ENCODE measurements at regions not wholly inside any gene's neighbourhood (a gene's known extent, or its start where the extent isn't known, plus 50 kb on each side); places are given as distances from the start of the nearest gene placed in this dataset.

DNA sequence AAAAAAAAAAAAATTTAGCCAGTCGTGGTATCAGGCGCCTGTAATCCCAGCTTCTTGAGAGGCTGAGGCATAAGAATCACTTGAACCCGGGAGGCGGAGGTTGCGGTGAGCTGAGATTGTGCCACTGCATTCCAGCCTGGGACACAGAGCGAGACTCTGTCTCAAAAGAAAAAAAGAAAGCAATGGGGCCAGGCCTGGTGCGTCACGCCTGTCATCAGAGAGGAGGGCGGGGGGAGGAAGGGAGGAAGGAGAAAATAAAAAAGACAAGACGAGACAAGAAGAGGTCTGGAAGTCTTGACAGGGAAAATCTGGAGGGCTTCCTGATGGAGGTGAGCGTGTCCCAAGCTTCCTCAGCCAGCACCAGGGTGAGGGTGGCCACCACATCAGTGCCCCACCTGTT is 54.9 kb upstream of the PTPRS start:
- no TSS peak for BruUV-seq (replicated peaks)
- CTCF ChIA-PET = no interaction called here

More for the DNA sequence above, 54.9 kb upstream of the PTPRS start:
- ATAC-seq (ENCODE audit: low read depth) = no peak
- Histone ChIP-seq H2AK9ac (replicated peaks; ENCODE audit: low read depth, low read length, poor library complexity) (no peak overlapping the region), H3K9me3 (ENCODE audit: control insufficient read depth, insufficient read depth, low read length) (peaks cover 2% of the 10 kb centered on the region; the same call in 1 of the 2 replicates), H3K27me3 (ENCODE audit: control insufficient read depth, insufficient read depth, low read length) (peaks cover 63% of the 10 kb centered on the region), H3K36me3 (ENCODE audit: control insufficient read depth, insufficient read depth, low read length) (no peaks in the 10 kb centered on the region), H3K9me1 (ENCODE audit: insufficient read depth, low read length) (no peaks in the 10 kb centered on the region), H3K27ac (ENCODE audit: insufficient read depth, low read length) (no peak overlapping the region), H2BK20ac (ENCODE audit: low read depth, low read length) (no peak overlapping the region), H2BK5ac (ENCODE audit: low read depth, low read length, poor library complexity, severe bottlenecking) (no peak overlapping the region), H3K14ac (replicated peaks; ENCODE audit: low read depth, low read length) (no peak overlapping the region), H2AK5ac (ENCODE audit: low read depth, low read length) (no peak overlapping the region), H3K9ac (ENCODE audit: low read depth, low read length) (no peak overlapping the region), H3K18ac (ENCODE audit: low read depth, low read length) (no peak overlapping the region), H4K91ac (ENCODE audit: insufficient read depth, low read depth, low read length) (no peak overlapping the region), H2AFZ (replicated peaks; ENCODE audit: low read length, poor library complexity) (no peak overlapping the region), H4K8ac (ENCODE audit: low read depth in 2 of 2, low read length in 2 of 2) (no peak overlapping the region), H2BK120ac (ENCODE audit: low read depth, low read length) (no peak overlapping the region), H3K23ac (ENCODE audit: low read depth, low read length) (no peak overlapping the region), H3K4ac (ENCODE audit: low read depth, low read length) (no peak overlapping the region), H3K79me1 (ENCODE audit: low read depth in 1 of 2, low read length in 2 of 2) (no peaks in the 10 kb centered on the region), H3K4me1 (ENCODE audit: control insufficient read depth, insufficient read depth, low read length) (no peaks in the 10 kb centered on the region), H4K20me1 (ENCODE audit: insufficient read depth, low read length) (no peaks in the 10 kb centered on the region), H4K5ac (ENCODE audit: low read depth, low read length) (no peak overlapping the region), H3K56ac (ENCODE audit: extremely low read depth, insufficient read depth, low read length) (no peak overlapping the region), H3K4me2 (ENCODE audit: low read depth, low read length) (no peak overlapping the region), H2BK15ac (ENCODE audit: low read depth, low read length) (no peak overlapping the region), H3K4me3 (ENCODE audit: insufficient read depth, low read depth, low read length) (no peak overlapping the region)
- POLR2A ChIA-PET (ENCODE audit: unreplicated experiment) = no interaction called here
- intact Hi-C loops (cut with micrococcal nuclease) = no loop called here
- no peak for DNase-seq
- dilution Hi-C loops (cut with HindIII; ENCODE audit: low sequenced_read_pairs, unreplicated experiment) = no loop called here
- TF ChIP-seq FOS (IDR thresholded peaks at IDR 0.05; ENCODE audit: low read depth, low read length) = no peak
- no peak for TF ChIP-seq CHD1 (IDR thresholded peaks at IDR 0.05; ENCODE audit: low read depth, low read length)
- no peak for TF ChIP-seq NFE2L2 (IDR thresholded peaks at IDR 0.05; ENCODE audit: low read depth, low read length)
- no peak for TF ChIP-seq SMC3 (IDR thresholded peaks at IDR 0.05; ENCODE audit: low read depth, low read length)
- TF ChIP-seq RAD21 (IDR thresholded peaks at IDR 0.05; ENCODE audit: low read length) = no peak
- TF ChIP-seq CEBPB (IDR thresholded peaks at IDR 0.05; ENCODE audit: low read depth, low read length) = no peak
- TF ChIP-seq, protein P1, sequence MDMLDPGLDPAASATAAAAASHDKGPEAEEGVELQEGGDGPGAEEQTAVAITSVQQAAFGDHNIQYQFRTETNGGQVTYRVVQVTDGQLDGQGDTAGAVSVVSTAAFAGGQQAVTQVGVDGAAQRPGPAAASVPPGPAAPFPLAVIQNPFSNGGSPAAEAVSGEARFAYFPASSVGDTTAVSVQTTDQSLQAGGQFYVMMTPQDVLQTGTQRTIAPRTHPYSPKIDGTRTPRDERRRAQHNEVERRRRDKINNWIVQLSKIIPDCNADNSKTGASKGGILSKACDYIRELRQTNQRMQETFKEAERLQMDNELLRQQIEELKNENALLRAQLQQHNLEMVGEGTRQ (IDR thresholded peaks at IDR 0.05; ENCODE audit: low read depth, low read length) = no peak
- no peak for TF ChIP-seq MAZ (IDR thresholded peaks at IDR 0.05; ENCODE audit: borderline replicate concordance, low read depth, low read length)
- no peak for TF ChIP-seq RFX5 (IDR thresholded peaks at IDR 0.05; ENCODE audit: low read depth, low read length)
- no peak for TF ChIP-seq POLR2A (IDR thresholded peaks at IDR 0.05; ENCODE audit: low read depth, low read length)
- TF ChIP-seq MXI1 (IDR thresholded peaks at IDR 0.05; ENCODE audit: borderline replicate concordance, low read depth, low read length) = no peak
- no peak for TF ChIP-seq MAFK (IDR thresholded peaks at IDR 0.05; ENCODE audit: low read depth, low read length)
- TF ChIP-seq BHLHE40 (IDR thresholded peaks at IDR 0.05; ENCODE audit: low read depth, low read length) = no peak
- TF ChIP-seq ELK1 (IDR thresholded peaks at IDR 0.05; ENCODE audit: borderline replicate concordance, low read depth, low read length) = no peak
- TF ChIP-seq, protein P2, sequence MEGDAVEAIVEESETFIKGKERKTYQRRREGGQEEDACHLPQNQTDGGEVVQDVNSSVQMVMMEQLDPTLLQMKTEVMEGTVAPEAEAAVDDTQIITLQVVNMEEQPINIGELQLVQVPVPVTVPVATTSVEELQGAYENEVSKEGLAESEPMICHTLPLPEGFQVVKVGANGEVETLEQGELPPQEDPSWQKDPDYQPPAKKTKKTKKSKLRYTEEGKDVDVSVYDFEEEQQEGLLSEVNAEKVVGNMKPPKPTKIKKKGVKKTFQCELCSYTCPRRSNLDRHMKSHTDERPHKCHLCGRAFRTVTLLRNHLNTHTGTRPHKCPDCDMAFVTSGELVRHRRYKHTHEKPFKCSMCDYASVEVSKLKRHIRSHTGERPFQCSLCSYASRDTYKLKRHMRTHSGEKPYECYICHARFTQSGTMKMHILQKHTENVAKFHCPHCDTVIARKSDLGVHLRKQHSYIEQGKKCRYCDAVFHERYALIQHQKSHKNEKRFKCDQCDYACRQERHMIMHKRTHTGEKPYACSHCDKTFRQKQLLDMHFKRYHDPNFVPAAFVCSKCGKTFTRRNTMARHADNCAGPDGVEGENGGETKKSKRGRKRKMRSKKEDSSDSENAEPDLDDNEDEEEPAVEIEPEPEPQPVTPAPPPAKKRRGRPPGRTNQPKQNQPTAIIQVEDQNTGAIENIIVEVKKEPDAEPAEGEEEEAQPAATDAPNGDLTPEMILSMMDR (conservative IDR thresholded peaks at IDR 0.05; ENCODE audit: low read depth, low read length) = no peak
- no peak for TF ChIP-seq RCOR1 (IDR thresholded peaks at IDR 0.05; ENCODE audit: insufficient replicate concordance, low read length)
- in situ Hi-C loops (cut with MboI; ENCODE audit: low sequenced_read_pairs) = no loop called here
- 80% methylated on average over 3 of the region's 11 CpGs; no CpG with 5 or more reads in 1 of the 2 experiments for WGBS, 2 experiments (ENCODE audit: extremely low coverage in 2 of 2, insufficient read length in 1 of 2)

Data from IMR-90 (cell line).